ENCODE measurements at regions not wholly inside any gene's neighbourhood (a gene's known extent, or its start where the extent isn't known, plus 50 kb on each side); places are given as distances from the start of the nearest gene placed in this dataset.

GRCh38 chr6:44020664-44021425 lies 106.4 kb downstream of the MRPL14 start:
- no peaks in the 10 kb centered on the region for H3F3A ChIP-seq (replicated peaks; ENCODE audit: insufficient read depth)
- no peaks in the 10 kb centered on the region for H3K9me2 ChIP-seq
- H2AFZ ChIP-seq (ENCODE audit: low read depth), result no peak overlapping the region
- H3K4me3 ChIP-seq (ENCODE audit: low read depth in 2 of 2, low read length in 1 of 2), result no peak overlapping the region
- H3K4me1 ChIP-seq (ENCODE audit: control insufficient read depth in 1 of 2, insufficient read depth in 2 of 2, low read depth in 1 of 2, low read length in 1 of 2), result peaks cover 0 to 34% of the 10 kb centered on the region in 2 experiments; a peak in 2 of 4 replicates
- H3K9me3 ChIP-seq, result peaks cover 11% of the 10 kb centered on the region; the same call in 1 of the 2 replicates
- no peak overlapping the region for H3K27ac ChIP-seq (ENCODE audit: low read depth in 2 of 2, low read length in 1 of 2)
- ChIA-PET CTCF (interaction anchor here (0.9 to 1.8 kb wide), 2 partner anchors 54 to 58 kb away, joined by 4 to 6 read pairs; no protein-coding TSS in a partner anchor), POLR2A (no interaction called here)
- TF ChIP-seq MXI1 (IDR thresholded peaks at IDR 0.05; ENCODE audit: low read depth, low read length) (no peak), ELF1 (IDR thresholded peaks at IDR 0.05) (no peak), CHD2 (IDR thresholded peaks at IDR 0.05; ENCODE audit: low read length, partially characterized antibody) (no peak)
- DNase-seq, result no peak
- H3K27me3 ChIP-seq (ENCODE audit: insufficient read depth), result no peaks in the 10 kb centered on the region
- H3K4me2 ChIP-seq, result no peak overlapping the region
- 94% methylated on average over 10 of the region's 12 CpGs for WGBS (ENCODE audit: low lambda C conversion rate)
- no peaks in the 10 kb centered on the region for H3K36me3 ChIP-seq (replicated peaks in 1 of 2; ENCODE audit: control insufficient read depth in 1 of 2, insufficient read depth in 2 of 2, low read length in 1 of 2)
- no peaks in the 10 kb centered on the region for H3K79me2 ChIP-seq (ENCODE audit: insufficient read depth)
- H3K9ac ChIP-seq, result no peak overlapping the region
- no peaks in the 10 kb centered on the region for H4K20me1 ChIP-seq (ENCODE audit: insufficient read depth)

- H3K9me2 ChIP-seq, result no peaks in the 10 kb centered on the region
- H4K20me1 ChIP-seq (ENCODE audit: insufficient read depth), result no peaks in the 10 kb centered on the region
- POLR2A ChIA-PET, result interaction anchor here (0.7 to 1.0 kb wide), 2 partner anchors 9 to 250 kb away, joined by 3 read pairs; partner anchors contain the start of gene VEGFA
- peaks cover 11% of the 10 kb centered on the region; the same call in 1 of the 2 replicates for H3K9me3 ChIP-seq
- peaks cover 0 to 32% of the 10 kb centered on the region in 2 experiments; a peak in 2 of 4 replicates for H3K4me1 ChIP-seq (ENCODE audit: control insufficient read depth in 1 of 2, insufficient read depth in 2 of 2, low read depth in 1 of 2, low read length in 1 of 2)
- 100% methylated on average over 2 of the region's 2 CpGs for WGBS (ENCODE audit: low lambda C conversion rate)
- no peak overlapping the region for H3K27ac ChIP-seq (ENCODE audit: low read depth in 2 of 2, low read length in 1 of 2)
- no peaks in the 10 kb centered on the region for H3K36me3 ChIP-seq (replicated peaks in 1 of 2; ENCODE audit: control insufficient read depth in 1 of 2, insufficient read depth in 2 of 2, low read length in 1 of 2)
- no peak for DNase-seq
- no peak overlapping the region for H3K9ac ChIP-seq
- no peak overlapping the region for H3K4me3 ChIP-seq (ENCODE audit: low read depth in 2 of 2, low read length in 1 of 2)
- H3F3A ChIP-seq (replicated peaks; ENCODE audit: insufficient read depth), result no peaks in the 10 kb centered on the region
- H2AFZ ChIP-seq (ENCODE audit: low read depth), result no peak overlapping the region
- H3K27me3 ChIP-seq (ENCODE audit: insufficient read depth), result no peaks in the 10 kb centered on the region
- no peaks in the 10 kb centered on the region for H3K79me2 ChIP-seq (ENCODE audit: insufficient read depth)
- no peak overlapping the region for H3K4me2 ChIP-seq
- CTCF ChIA-PET, result interaction anchor here (1.0 to 1.8 kb wide), 2 partner anchors 9 to 59 kb away, joined by 3 to 6 read pairs; no protein-coding TSS in a partner anchor
- TF ChIP-seq RXRA (IDR thresholded peaks at IDR 0.05; ENCODE audit: borderline replicate concordance, low read depth) (no peak), ZBTB33 (IDR thresholded peaks at IDR 0.05; ENCODE audit: borderline replicate concordance, low read depth) (no peak), FOSL2 (IDR thresholded peaks at IDR 0.05; ENCODE audit: borderline replicate concordance, low read depth) (no peak), REST (IDR thresholded peaks at IDR 0.05; ENCODE audit: low read depth, low read length) (no peak), RFX5 (IDR thresholded peaks at IDR 0.05; ENCODE audit: low read length) (no peak), IRF3 (IDR thresholded peaks at IDR 0.05; ENCODE audit: low read depth, low read length) (no peak), POLR2AphosphoS5 (IDR thresholded peaks at IDR 0.05; ENCODE audit: low read depth, low read length) (no peak), YY1 (IDR thresholded peaks at IDR 0.05; ENCODE audit: low read depth) (no peak), PBX3 (IDR thresholded peaks at IDR 0.05) (no peak), RAD21 (IDR thresholded peaks at IDR 0.05; ENCODE audit: low read length) (no peak), MXI1 (IDR thresholded peaks at IDR 0.05; ENCODE audit: low read depth, low read length) (no peak), SIN3A (IDR thresholded peaks at IDR 0.05; ENCODE audit: borderline replicate concordance, low read depth, low read length) (no peak), MAX (IDR thresholded peaks at IDR 0.05; ENCODE audit: low read depth) (no peak), FOXJ3 (CRISPR knock-in tag; IDR thresholded peaks at IDR 0.05) (no peak), NRF1 (IDR thresholded peaks at IDR 0.05; ENCODE audit: low read depth, low read length) (no peak)
Measured at GRCh38 chr6:44020148-44020547, 107.1 kb downstream of the MRPL14 start.

Data from SK-N-SH (cell line).